Stomach (tissue), 8 donors: ENCODE measurements at regions not wholly inside any gene's neighbourhood (a gene's known extent, or its start where the extent isn't known, plus 50 kb on each side); places are given as distances from the start of the nearest gene placed in this dataset.

Experiments
- DNase-seq, 2 donors: peaks; one replicate each; pipeline versions ENCODE4 v3.0.0 to v3.0.0-alpha.2; 2013 to 2019
- H3K27ac ChIP-seq, 5 donors: fragments of 200-600 bp in 4 of 5; sonication (generic) in 4 of 5; one replicate each; pipeline ENCODE4 v1.5.1; 2013 to 2019; ENCODE audit warnings: mild to moderate bottlenecking in 1 of 5, moderate library complexity in 1 of 5
- H3K27me3 ChIP-seq, 3 donors: fragments of 200-600 bp; sonication (generic); one replicate each; pipeline ENCODE4 v1.5.1; 2017 to 2019; ENCODE audit warnings: mixed run types in 1 of 3
- H3K36me3 ChIP-seq, 4 donors: fragments of 200-600 bp; sonication (generic); 1 replicate in 3 of 4; 2 replicates in 1 of 4; pipeline ENCODE4 v1.5.1; 2016 to 2019
- H3K4me1 ChIP-seq, 4 donors: fragments of 200-600 bp; sonication (generic); one replicate each; pipeline ENCODE4 v1.5.1; 2016 to 2019
- H3K4me3 ChIP-seq, 4 donors: fragments of 200-600 bp; sonication (generic) in 3 of 4; one replicate each; pipeline ENCODE4 v1.5.1; 2016 to 2019; ENCODE audit warnings: mild to moderate bottlenecking in 1 of 4
- H3K9me3 ChIP-seq, 4 donors: fragments of 200-600 bp; sonication (generic); one replicate each; pipeline ENCODE4 v1.5.1; 2016 to 2019
- EP300 ChIP-seq: sonication (generic); formaldehyde crosslinking; IDR thresholded peaks from one replicate; pipeline ENCODE4 v1.6.1; 2017; ENCODE audit warnings: antibody characterized with exemption
- POLR2A ChIP-seq, 4 donors: fragments of 450-650 bp; IDR thresholded peaks; one replicate each; pipeline ENCODE4 v1.6.1; 2016; ENCODE audit warnings: antibody characterized with exemption in 4 of 4, control low read depth in 2 of 4, mild to moderate bottlenecking in 1 of 4, moderate library complexity in 1 of 4
- POLR2AphosphoS5 ChIP-seq, 3 donors: sonication (generic); formaldehyde crosslinking; IDR thresholded peaks; one replicate each; pipeline ENCODE4 v1.6.1; 2016; ENCODE audit warnings: antibody characterized with exemption in 3 of 3
- WGBS, 5 donors: extraction: QIAGEN DNeasy Blood & Tissue Kit in 3 of 5; methylation state at CpG; one replicate each; pipeline versions ENCODE4 v1.1.5 to v1.1.7; 2013 to 2018; 5-methylcytosine and 5-hydroxymethylcytosine counted together
- intact Hi-C: fragments of 100-400 bp; cut with DNase I; formaldehyde crosslinking; loops from one replicate; pipeline ENCODE4 v1.15.1; 2023; ENCODE audit warnings: low total_unique reads
- TF ChIP-seq, protein P1 (sequence below), 7 experiments: fragments of 450-650 bp in 4 of 7; fragments of 200-600 bp in 3 of 7; sonication (generic) in 3 of 7; IDR thresholded peaks; one replicate each; pipeline ENCODE4 v1.5.1; 2016 to 2019; ENCODE audit warnings: antibody characterized with exemption in 7 of 7, control low read depth in 2 of 7, mild to moderate bottlenecking in 1 of 7
- donor health status: healthy with polysubstance abuse.
- donor health status: Bipolar disorder and iron deficiency.
- donor health status: healthy.

DNA sequence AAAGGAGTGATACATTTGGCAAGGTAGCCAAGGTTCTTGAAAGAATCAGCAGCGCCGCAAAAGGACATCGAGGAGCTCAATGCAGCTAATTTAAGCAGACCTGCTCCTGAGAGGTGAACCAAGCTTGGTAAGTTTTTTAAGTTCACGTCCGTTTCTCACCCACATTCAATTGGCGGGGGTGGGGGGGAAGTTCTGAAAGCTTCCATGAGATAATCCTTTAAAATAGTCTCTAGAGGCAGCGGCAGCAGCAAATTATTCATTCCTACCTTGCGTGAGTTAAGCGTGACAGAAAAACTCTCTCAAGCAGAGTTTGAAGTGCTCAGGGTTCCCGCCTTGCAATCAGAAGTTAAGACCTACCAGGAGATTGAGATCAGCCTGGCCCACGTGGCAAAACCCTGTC lies 97.3 kb upstream of the NHSL1 start:
- no peak for TF ChIP-seq EP300
- TF ChIP-seq, protein P1, sequence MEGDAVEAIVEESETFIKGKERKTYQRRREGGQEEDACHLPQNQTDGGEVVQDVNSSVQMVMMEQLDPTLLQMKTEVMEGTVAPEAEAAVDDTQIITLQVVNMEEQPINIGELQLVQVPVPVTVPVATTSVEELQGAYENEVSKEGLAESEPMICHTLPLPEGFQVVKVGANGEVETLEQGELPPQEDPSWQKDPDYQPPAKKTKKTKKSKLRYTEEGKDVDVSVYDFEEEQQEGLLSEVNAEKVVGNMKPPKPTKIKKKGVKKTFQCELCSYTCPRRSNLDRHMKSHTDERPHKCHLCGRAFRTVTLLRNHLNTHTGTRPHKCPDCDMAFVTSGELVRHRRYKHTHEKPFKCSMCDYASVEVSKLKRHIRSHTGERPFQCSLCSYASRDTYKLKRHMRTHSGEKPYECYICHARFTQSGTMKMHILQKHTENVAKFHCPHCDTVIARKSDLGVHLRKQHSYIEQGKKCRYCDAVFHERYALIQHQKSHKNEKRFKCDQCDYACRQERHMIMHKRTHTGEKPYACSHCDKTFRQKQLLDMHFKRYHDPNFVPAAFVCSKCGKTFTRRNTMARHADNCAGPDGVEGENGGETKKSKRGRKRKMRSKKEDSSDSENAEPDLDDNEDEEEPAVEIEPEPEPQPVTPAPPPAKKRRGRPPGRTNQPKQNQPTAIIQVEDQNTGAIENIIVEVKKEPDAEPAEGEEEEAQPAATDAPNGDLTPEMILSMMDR (IDR thresholded peaks at IDR 0.05) = no peak
- TF ChIP-seq POLR2A (IDR thresholded peaks at IDR 0.05) = no peak
- no peak for TF ChIP-seq POLR2AphosphoS5 (IDR thresholded peaks at IDR 0.05)
- DNase-seq = no peak
- intact Hi-C loops = loop anchor here (5.0 to 10.0 kb wide), 2 partner anchors 166 to 472 kb away; no protein-coding TSS in a partner anchor
- Histone ChIP-seq H3K4me1 (peaks cover 0 to 20% (median 13%) of the 10 kb centered on the region in 4 donors), H3K4me3 (no peak overlapping the region), H3K27me3 (no peaks in the 10 kb centered on the region), H3K9me3 (no peaks in the 10 kb centered on the region), H3K27ac (no peak overlapping the region), H3K36me3 (no peaks in the 10 kb centered on the region)
- 83 to 90% (median 90%) methylated on average over 11 of the region's 11 CpGs for WGBS, 5 donors

DNA sequence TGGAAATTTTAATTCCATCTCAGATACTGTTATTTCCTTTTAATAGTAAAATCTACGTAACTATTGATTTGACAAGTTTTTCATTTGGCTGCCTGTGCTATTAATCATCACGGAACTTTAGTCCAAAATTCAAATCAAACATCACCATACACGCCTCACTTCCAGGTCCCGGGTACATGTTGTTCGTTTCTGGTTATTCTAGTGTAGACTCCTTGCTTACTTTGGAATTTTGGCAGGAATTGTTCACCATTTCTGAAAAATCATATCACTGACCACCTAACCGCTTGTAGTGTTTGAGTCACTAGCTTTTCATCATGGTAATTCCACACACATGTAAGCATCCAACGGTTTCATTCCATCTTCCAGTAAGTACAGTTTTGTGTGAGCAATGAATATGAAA lies 98.0 kb upstream of the NHSL1 start:
- no peak for TF ChIP-seq EP300
- no peak overlapping the region for H3K27ac ChIP-seq
- peaks cover 0 to 20% (median 13%) of the 10 kb centered on the region in 4 donors for H3K4me1 ChIP-seq
- no peaks in the 10 kb centered on the region for H3K9me3 ChIP-seq
- DNase-seq = no peak
- no peaks in the 10 kb centered on the region for H3K36me3 ChIP-seq
- intact Hi-C loops = loop anchor here (5.0 to 10.0 kb wide), 2 partner anchors 165 to 473 kb away; no protein-coding TSS in a partner anchor
- H3K27me3 ChIP-seq = no peaks in the 10 kb centered on the region
- no peak overlapping the region for H3K4me3 ChIP-seq
- WGBS, 5 donors = 81 to 91% (median 87%) methylated on average over 7 of the region's 7 CpGs

DNA sequence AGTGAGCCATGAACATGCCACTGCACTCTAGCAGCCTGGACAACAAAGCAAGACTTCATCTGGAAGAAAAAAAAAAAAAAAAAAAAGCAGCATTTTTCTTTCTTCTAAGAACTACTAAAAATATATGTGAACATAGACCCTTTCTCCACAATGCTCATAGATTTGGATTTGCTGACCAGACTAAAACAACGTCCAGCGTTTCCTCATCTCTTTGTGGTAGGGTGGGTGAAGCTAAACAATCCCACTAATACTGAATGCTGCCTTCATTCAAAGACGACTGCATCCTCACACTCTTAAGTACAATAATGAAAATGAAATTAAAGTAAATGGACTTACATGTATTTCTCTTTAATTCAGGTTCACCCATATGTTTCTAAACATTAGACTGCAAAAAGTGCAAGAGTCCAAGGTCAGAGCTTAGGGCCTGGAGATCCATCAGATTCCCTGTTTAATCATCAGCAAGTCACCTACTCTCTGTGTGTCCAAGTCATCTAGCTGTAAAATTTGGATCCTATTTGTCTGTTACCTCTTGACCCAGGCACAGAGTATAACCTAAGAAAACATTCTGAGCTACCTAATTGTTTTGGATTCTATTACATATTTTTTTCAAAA lies 99.4 kb upstream of the NHSL1 start:
- 87 to 94% (median 91%) methylated on average over 3 of the region's 3 CpGs for WGBS, 5 donors
- no peak overlapping the region for H3K4me3 ChIP-seq
- no peak overlapping the region for H3K27ac ChIP-seq
- H3K36me3 ChIP-seq = no peaks in the 10 kb centered on the region
- intact Hi-C loops = loop anchor here (5.0 to 10.0 kb wide), 2 partner anchors 164 to 474 kb away; no protein-coding TSS in a partner anchor
- H3K27me3 ChIP-seq = no peaks in the 10 kb centered on the region
- DNase-seq = no peak
- no peaks in the 10 kb centered on the region for H3K9me3 ChIP-seq
- TF ChIP-seq POLR2A (IDR thresholded peaks at IDR 0.05) (no peak), EP300 (no peak), POLR2AphosphoS5 (IDR thresholded peaks at IDR 0.05) (no peak)
- TF ChIP-seq, protein P1 (IDR thresholded peaks at IDR 0.05) = no peak
- H3K4me1 ChIP-seq = peaks cover 0 to 8% (median 3%) of the 10 kb centered on the region in 4 donors

DNA sequence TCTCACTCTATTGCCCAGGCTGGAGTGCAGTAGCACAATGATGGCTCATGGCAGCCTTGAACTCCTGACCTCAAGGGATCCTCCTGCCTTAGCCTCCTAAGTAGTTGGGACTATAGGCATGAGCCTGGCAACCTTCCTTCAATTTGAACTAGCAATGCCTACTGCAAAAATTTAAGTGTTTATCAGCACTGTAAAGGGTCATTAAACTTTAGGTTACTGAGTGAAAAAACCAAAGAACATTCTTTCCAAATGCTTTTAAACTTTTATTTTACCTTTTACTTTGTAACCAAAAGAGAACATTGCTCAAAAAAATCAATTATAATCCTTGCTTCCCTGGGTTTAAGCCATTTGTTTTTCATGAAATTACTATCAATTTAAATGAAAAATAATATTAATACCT lies 101.0 kb upstream of the NHSL1 start:
- Histone ChIP-seq H3K4me1 (no peaks in the 10 kb centered on the region), H3K4me3 (no peak overlapping the region), H3K36me3 (no peaks in the 10 kb centered on the region), H3K27me3 (no peaks in the 10 kb centered on the region), H3K27ac (no peak overlapping the region), H3K9me3 (no peaks in the 10 kb centered on the region)
- TF ChIP-seq POLR2A (IDR thresholded peaks at IDR 0.05) = no peak
- no peak for TF ChIP-seq POLR2AphosphoS5 (IDR thresholded peaks at IDR 0.05)
- TF ChIP-seq EP300 = no peak
- TF ChIP-seq, protein P1 (IDR thresholded peaks at IDR 0.05) = no peak
- intact Hi-C loops = no loop called here
- DNase-seq = no peak

DNA sequence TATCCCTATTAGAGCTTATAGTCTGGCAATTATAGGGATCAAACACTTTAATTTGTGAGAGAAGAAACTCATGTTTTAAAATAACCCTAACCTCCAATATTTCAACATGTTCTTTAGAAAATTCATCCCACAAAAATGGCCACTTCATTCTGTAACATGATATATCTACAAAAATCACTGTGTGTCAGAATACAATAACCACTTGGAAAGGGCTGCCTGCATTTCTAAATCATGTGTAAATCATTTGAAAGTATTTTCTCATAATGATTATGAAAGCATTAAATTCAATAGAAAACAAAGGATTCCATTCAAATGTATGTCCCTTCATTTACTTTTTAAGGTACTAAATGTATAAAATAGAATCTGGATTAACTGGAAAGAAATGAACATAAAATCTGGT lies 101.4 kb upstream of the NHSL1 start:
- intact Hi-C loops = no loop called here
- no peak overlapping the region for H3K27ac ChIP-seq

More for the DNA sequence above, 101.4 kb upstream of the NHSL1 start:
- no peaks in the 10 kb centered on the region for H3K36me3 ChIP-seq
- DNase-seq = no peak
- H3K4me1 ChIP-seq = no peaks in the 10 kb centered on the region
- H3K27me3 ChIP-seq = no peaks in the 10 kb centered on the region
- no peak for TF ChIP-seq POLR2AphosphoS5 (IDR thresholded peaks at IDR 0.05)
- TF ChIP-seq EP300 = no peak
- no peak for TF ChIP-seq POLR2A (IDR thresholded peaks at IDR 0.05)
- TF ChIP-seq, protein P1 (IDR thresholded peaks at IDR 0.05) = no peak
- H3K9me3 ChIP-seq = no peaks in the 10 kb centered on the region
- no peak overlapping the region for H3K4me3 ChIP-seq
